DMS 273 treated with DMSO at 0.1 percent for 48 hours (cell line): ENCODE measurements at regions not wholly inside any gene's neighbourhood (a gene's known extent, or its start where the extent isn't known, plus 50 kb on each side); places are given as distances from the start of the nearest gene placed in this dataset.

ENCODE experiments used
- DNase-seq: peaks from one replicate; lab custom pipeline; 2025; lab: John Stamatoyannopoulos, UW

- no peak for DNase-seq
These were observed 878.5 kb downstream of the PCDH18 start for GRCh38 chr4:136653640-136654406.

GRCh38 chr4:136651932-136652331 lies 880.4 kb downstream of the PCDH18 start:
- no peak for DNase-seq

GRCh38 chr4:136651278-136651667 lies 881.0 kb downstream of the PCDH18 start:
- no peak for DNase-seq

GRCh38 chr4:136650541-136651277 lies 881.6 kb downstream of the PCDH18 start:
- DNase-seq, result no peak

GRCh38 chr4:136644279-136644678 lies 888.0 kb downstream of the PCDH18 start:
- DNase-seq, result no peak

- DNase-seq, result no peak
These were observed 888.9 kb downstream of the PCDH18 start for GRCh38 chr4:136643416-136643815.

GRCh38 chr4:136637071-136637777 lies 895.1 kb downstream of the PCDH18 start:
- no peak for DNase-seq

GRCh38 chr4:136636155-136636554 lies 896.1 kb downstream of the PCDH18 start:
- no peak for DNase-seq

GRCh38 chr4:136634121-136634520 lies 898.2 kb downstream of the PCDH18 start:
- DNase-seq, result no peak

- no peak for DNase-seq
These were observed 932.4 kb downstream of the PCDH18 start for GRCh38 chr4:136599890-136600289.

GRCh38 chr4:136590440-136590839 lies 941.9 kb downstream of the PCDH18 start:
- no peak for DNase-seq

GRCh38 chr4:136583567-136583966 lies 948.7 kb downstream of the PCDH18 start:
- DNase-seq, result no peak

GRCh38 chr4:136581119-136581518 lies 951.2 kb downstream of the PCDH18 start:
- DNase-seq, result no peak

GRCh38 chr4:136575146-136575545 lies 957.1 kb downstream of the PCDH18 start:
- DNase-seq, result no peak

GRCh38 chr4:136573460-136573859 lies 958.8 kb downstream of the PCDH18 start:
- DNase-seq, result no peak

- DNase-seq, result no peak
These were observed 961.0 kb downstream of the PCDH18 start for GRCh38 chr4:136571315-136571714.

GRCh38 chr4:136562834-136563233 lies 969.5 kb downstream of the PCDH18 start:
- DNase-seq, result no peak

GRCh38 chr4:136558940-136559494 lies 973.3 kb downstream of the PCDH18 start:
- no peak for DNase-seq

- DNase-seq, result no peak
These were observed 974.9 kb downstream of the PCDH18 start for GRCh38 chr4:136557396-136557795.

GRCh38 chr4:136554033-136554432 lies 978.3 kb downstream of the PCDH18 start:
- DNase-seq, result no peak

- no peak for DNase-seq
These were observed 980.5 kb downstream of the PCDH18 start for GRCh38 chr4:136551753-136552152.

- DNase-seq, result no peak
These were observed 991.5 kb downstream of the PCDH18 start for GRCh38 chr4:136540747-136541146.

- DNase-seq, result no peak
These were observed 1004.2 kb downstream of the PCDH18 start for GRCh38 chr4:136528131-136528530.
